Esophagus squamous epithelium (tissue), 4 donors: ENCODE measurements at regions not wholly inside any gene's neighbourhood (a gene's known extent, or its start where the extent isn't known, plus 50 kb on each side); places are given as distances from the start of the nearest gene placed in this dataset.

Source experiments
- POLR2A ChIP-seq, 4 donors: fragments of 450-650 bp; IDR thresholded peaks; one replicate each; pipeline ENCODE4 v1.6.1; 2017; ENCODE audit warnings: antibody characterized with exemption in 4 of 4, mild to moderate bottlenecking in 4 of 4, moderate library complexity in 3 of 4
- TF ChIP-seq, protein P1 (sequence below), 6 experiments: fragments of 450-650 bp in 4 of 6; fragments of 200-600 bp in 2 of 6; sonication (generic) in 2 of 6; IDR thresholded peaks; one replicate each; pipeline ENCODE4 v1.5.1; 2016 to 2019; ENCODE audit warnings: antibody characterized with exemption in 6 of 6, mild to moderate bottlenecking in 4 of 6, moderate library complexity in 4 of 6

DNA sequence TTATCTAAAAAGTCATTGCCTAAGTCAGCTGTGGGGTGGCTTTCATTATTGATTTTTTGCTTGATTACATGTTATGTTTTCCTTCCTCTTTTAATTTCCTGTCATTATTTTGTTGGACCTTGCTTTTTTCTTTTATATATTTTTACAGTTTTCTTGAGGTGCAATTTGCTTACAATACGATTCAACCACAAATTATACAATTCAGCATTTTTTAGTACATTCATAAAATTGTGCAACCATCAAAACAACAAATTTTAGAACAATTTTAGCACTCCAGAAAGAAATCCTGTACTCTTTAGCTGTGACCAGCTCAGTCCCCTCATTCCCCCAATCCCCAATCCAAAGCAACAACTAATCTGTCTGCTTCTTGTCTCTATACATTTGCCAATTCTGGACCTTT is 608.9 kb downstream of the C6orf118 start:
- TF ChIP-seq POLR2A (IDR thresholded peaks at IDR 0.05): no peak
- TF ChIP-seq, protein P1, sequence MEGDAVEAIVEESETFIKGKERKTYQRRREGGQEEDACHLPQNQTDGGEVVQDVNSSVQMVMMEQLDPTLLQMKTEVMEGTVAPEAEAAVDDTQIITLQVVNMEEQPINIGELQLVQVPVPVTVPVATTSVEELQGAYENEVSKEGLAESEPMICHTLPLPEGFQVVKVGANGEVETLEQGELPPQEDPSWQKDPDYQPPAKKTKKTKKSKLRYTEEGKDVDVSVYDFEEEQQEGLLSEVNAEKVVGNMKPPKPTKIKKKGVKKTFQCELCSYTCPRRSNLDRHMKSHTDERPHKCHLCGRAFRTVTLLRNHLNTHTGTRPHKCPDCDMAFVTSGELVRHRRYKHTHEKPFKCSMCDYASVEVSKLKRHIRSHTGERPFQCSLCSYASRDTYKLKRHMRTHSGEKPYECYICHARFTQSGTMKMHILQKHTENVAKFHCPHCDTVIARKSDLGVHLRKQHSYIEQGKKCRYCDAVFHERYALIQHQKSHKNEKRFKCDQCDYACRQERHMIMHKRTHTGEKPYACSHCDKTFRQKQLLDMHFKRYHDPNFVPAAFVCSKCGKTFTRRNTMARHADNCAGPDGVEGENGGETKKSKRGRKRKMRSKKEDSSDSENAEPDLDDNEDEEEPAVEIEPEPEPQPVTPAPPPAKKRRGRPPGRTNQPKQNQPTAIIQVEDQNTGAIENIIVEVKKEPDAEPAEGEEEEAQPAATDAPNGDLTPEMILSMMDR (IDR thresholded peaks at IDR 0.05): no peak
